Upper lobe of left lung (tissue), 4 donors: ENCODE measurements at regions not wholly inside any gene's neighbourhood (a gene's known extent, or its start where the extent isn't known, plus 50 kb on each side); places are given as distances from the start of the nearest gene placed in this dataset.

Experiments used
- CTCF ChIP-seq, 6 experiments: fragments of 450-650 bp in 4 of 6; fragments of 200-600 bp in 2 of 6; sonication (generic) in 2 of 6; IDR thresholded peaks; one replicate each; pipeline ENCODE4 v1.5.1; 2016 to 2019; ENCODE audit warnings: antibody characterized with exemption in 6 of 6
- EP300 ChIP-seq, 4 donors: sonication (generic); formaldehyde crosslinking; IDR thresholded peaks; one replicate each; pipeline ENCODE4 v1.5.1; 2017; ENCODE audit warnings: antibody characterized with exemption in 4 of 4, control low read depth in 2 of 4
- POLR2A ChIP-seq, 4 donors: fragments of 450-650 bp; IDR thresholded peaks; one replicate each; pipeline ENCODE4 v1.5.1; 2016 to 2017; ENCODE audit warnings: antibody characterized with exemption in 4 of 4, mild to moderate bottlenecking in 2 of 4
- POLR2AphosphoS5 ChIP-seq, 2 donors: sonication (generic); formaldehyde crosslinking; IDR thresholded peaks; one replicate each; pipeline ENCODE4 v1.5.1; 2017; ENCODE audit warnings: antibody characterized with exemption in 2 of 2

- no peak for TF ChIP-seq POLR2AphosphoS5 (IDR thresholded peaks at IDR 0.05)
- TF ChIP-seq CTCF (IDR thresholded peaks at IDR 0.05): no peak
- TF ChIP-seq POLR2A (IDR thresholded peaks at IDR 0.05): no peak
- no peak for TF ChIP-seq EP300 (IDR thresholded peaks at IDR 0.05)
Observed at GRCh38 chr2:187617905-187618304, 63.7 kb upstream of the TFPI start.
